IMR-90 (cell line): ENCODE measurements at regions not wholly inside any gene's neighbourhood (a gene's known extent, or its start where the extent isn't known, plus 50 kb on each side); places are given as distances from the start of the nearest gene placed in this dataset.

Experiments used
- ATAC-seq: fragments of 200-7000 bp; cut with Tn5 transposase; 2 replicates; pipeline ENCODE4 v1.9.1; 2020; ENCODE audit warnings: low read depth, mild to moderate bottlenecking, moderate library complexity
- BruUV-seq: library from RNA; stranded (reverse); fragments of 400-500 nt; replicated peaks from 2 replicates; lab custom pipeline; 2021; lab: Mats Ljungman, UMichigan
- CTCF ChIA-PET: fragments of 300-600 bp; formaldehyde crosslinking; extraction: SDS; loops from one replicate; lab custom pipeline; 2021; ENCODE audit warnings: antibody characterized with exemption; lab: Yijun Ruan, JAX
- POLR2A ChIA-PET: fragments of 300-600 bp; sonication (Branson Sonifier 250); formaldehyde crosslinking; loops from one replicate; lab custom pipeline; 2022; ENCODE audit warnings: antibody characterized with exemption; ENCODE audit not compliant: unreplicated experiment; lab: Charles Lee
- DNase-seq: peaks from one replicate; pipeline ENCODE4 v3.0.0; 2013
- H2AFZ ChIP-seq: replicated peaks from 2 replicates; pipeline ENCODE3; 2013; ENCODE audit warnings: low read length, mild to moderate bottlenecking; ENCODE audit not compliant: poor library complexity
- H2AK5ac ChIP-seq: 2 replicates; pipeline ENCODE4 v1.6.1; 2013; ENCODE audit warnings: low read depth, low read length, inconsistent platforms
- H2AK9ac ChIP-seq: replicated peaks from 2 replicates; pipeline ENCODE3; 2013; ENCODE audit warnings: mild to moderate bottlenecking, low read depth, low read length, moderate library complexity; ENCODE audit not compliant: poor library complexity
- H2BK120ac ChIP-seq: 2 replicates; pipeline ENCODE4 v1.6.1; 2013; ENCODE audit warnings: low read depth, low read length, inconsistent platforms
- H2BK15ac ChIP-seq: 3 replicates; pipeline ENCODE4 v1.6.1; 2013; ENCODE audit warnings: low read depth, low read length, inconsistent platforms
- H2BK20ac ChIP-seq: 2 replicates; pipeline ENCODE4 v1.6.1; 2013; ENCODE audit warnings: low read depth, mild to moderate bottlenecking, inconsistent platforms, low read length, moderate library complexity
- H2BK5ac ChIP-seq: 2 replicates; pipeline ENCODE4 v1.6.1; 2013; ENCODE audit warnings: mild to moderate bottlenecking, low read depth, low read length, inconsistent platforms; ENCODE audit not compliant: poor library complexity, severe bottlenecking
- H3K14ac ChIP-seq: replicated peaks from 2 replicates; pipeline ENCODE4 v1.6.1; 2013; ENCODE audit warnings: low read depth, low read length, inconsistent platforms
- H3K18ac ChIP-seq: 2 replicates; pipeline ENCODE4 v1.6.1; 2013; ENCODE audit warnings: low read depth, low read length, control low read depth
- H3K23ac ChIP-seq: 2 replicates; pipeline ENCODE4 v1.6.1; 2013; ENCODE audit warnings: low read depth, low read length, inconsistent platforms
- H3K27ac ChIP-seq: 2 replicates; pipeline ENCODE4 v1.5.1; 2013; ENCODE audit warnings: mild to moderate bottlenecking, control low read depth, low read length; ENCODE audit not compliant: insufficient read depth
- H3K27me3 ChIP-seq: 2 replicates; pipeline ENCODE4 v1.6.1; 2013; ENCODE audit warnings: low read length; ENCODE audit not compliant: control insufficient read depth, insufficient read depth
- H3K36me3 ChIP-seq: 2 replicates; pipeline ENCODE4 v1.6.1; 2013; ENCODE audit warnings: low read length, mixed read lengths; ENCODE audit not compliant: control insufficient read depth, insufficient read depth
- H3K4ac ChIP-seq: 2 replicates; pipeline ENCODE4 v1.6.1; 2013; ENCODE audit warnings: low read depth, low read length, inconsistent platforms
- H3K4me1 ChIP-seq: 2 replicates; pipeline ENCODE4 v1.6.1; 2013; ENCODE audit warnings: low read length, mixed read lengths; ENCODE audit not compliant: control insufficient read depth, insufficient read depth
- H3K4me2 ChIP-seq: 2 replicates; pipeline ENCODE4 v1.6.1; 2013; ENCODE audit warnings: low read depth, mild to moderate bottlenecking, control low read depth, low read length, moderate library complexity
- H3K4me3 ChIP-seq: 2 replicates; pipeline ENCODE4 v1.5.1; 2013; ENCODE audit warnings: low read depth, mild to moderate bottlenecking, control low read depth, low read length, moderate library complexity; ENCODE audit not compliant: insufficient read depth
- H3K56ac ChIP-seq: 2 replicates; pipeline ENCODE4 v1.6.1; 2013; ENCODE audit warnings: low read length, inconsistent platforms; ENCODE audit not compliant: insufficient read depth; ENCODE audit errors: extremely low read depth
- H3K79me1 ChIP-seq, 2 experiments: 2 replicates each; pipeline ENCODE4 v1.6.1; 2013; ENCODE audit warnings: low read length in 2 of 2, inconsistent platforms in 1 of 2, low read depth in 1 of 2
- H3K9ac ChIP-seq: 2 replicates; pipeline ENCODE4 v1.6.1; 2013; ENCODE audit warnings: low read depth, low read length, control low read depth
- H3K9me1 ChIP-seq: 2 replicates; pipeline ENCODE4 v1.6.1; 2013; ENCODE audit warnings: low read length, inconsistent platforms; ENCODE audit not compliant: insufficient read depth
- H3K9me3 ChIP-seq: 2 replicates; pipeline ENCODE4 v1.6.1; 2013; ENCODE audit warnings: low read length; ENCODE audit not compliant: control insufficient read depth, insufficient read depth
- H4K20me1 ChIP-seq: 2 replicates; pipeline ENCODE4 v1.6.1; 2013; ENCODE audit warnings: low read length, inconsistent platforms; ENCODE audit not compliant: insufficient read depth
- H4K5ac ChIP-seq: 2 replicates; pipeline ENCODE4 v1.6.1; 2013; ENCODE audit warnings: mild to moderate bottlenecking, low read depth, low read length, control low read depth
- H4K8ac ChIP-seq, 2 experiments: 2 replicates each; pipeline ENCODE4 v1.6.1; 2013; ENCODE audit warnings: low read depth in 2 of 2, low read length in 2 of 2, control low read depth in 1 of 2, inconsistent platforms in 1 of 2
- H4K91ac ChIP-seq: 2 replicates; pipeline ENCODE4 v1.6.1; 2013; ENCODE audit warnings: low read depth, low read length, inconsistent platforms; ENCODE audit not compliant: insufficient read depth
- BHLHE40 ChIP-seq: fragments of 150-350 bp; IDR thresholded peaks from 2 replicates; pipeline ENCODE4 v1.6.1; 2016; ENCODE audit warnings: mild to moderate bottlenecking, low read depth, low read length
- CHD1 ChIP-seq: IDR thresholded peaks from 2 replicates; pipeline ENCODE4 v1.6.1; 2012; ENCODE audit warnings: low read depth, low read length, improper control_type of control experiment
- CTCF ChIP-seq: conservative IDR thresholded peaks from 2 replicates; pipeline ENCODE4 v1.5.1; 2012; ENCODE audit warnings: mild to moderate bottlenecking, low read depth, low read length, improper control_type of control experiment
- FOS ChIP-seq: fragments of 150-350 bp; IDR thresholded peaks from 2 replicates; pipeline ENCODE4 v1.6.1; 2016; ENCODE audit warnings: low read depth, low read length
- MXI1 ChIP-seq: IDR thresholded peaks from 2 replicates; pipeline ENCODE4 v1.6.1; 2012; ENCODE audit warnings: low read depth, mild to moderate bottlenecking, low read length, moderate library complexity, borderline replicate concordance
- NFE2L2 ChIP-seq: fragments of 150-350 bp; IDR thresholded peaks from 2 replicates; pipeline ENCODE4 v1.6.1; 2016; ENCODE audit warnings: low read depth, mild to moderate bottlenecking, low read length
- RCOR1 ChIP-seq: IDR thresholded peaks from 2 replicates; pipeline ENCODE4 v1.6.1; 2012; ENCODE audit warnings: mild to moderate bottlenecking, low read length, improper control_type of control experiment; ENCODE audit not compliant: insufficient replicate concordance
- WGBS, 2 experiments: methylation state at CpG; one replicate each; pipeline versions ENCODE4 v1.1.5 to v1.1.7; 2013; ENCODE audit warnings: missing lambda C conversion rate in 2 of 2; ENCODE audit not compliant: insufficient read length in 1 of 2; ENCODE audit errors: extremely low coverage in 2 of 2; 5-methylcytosine and 5-hydroxymethylcytosine counted together
- dilution Hi-C: fragments of 300-500 bp; cut with HindIII; formaldehyde crosslinking; loops from one replicate; pipeline ENCODE4 v1.14.3; 2018; ENCODE audit warnings: low sequenced_read_pairs; ENCODE audit not compliant: unreplicated experiment
- in situ Hi-C: fragments of 300-500 bp; cut with MboI; formaldehyde crosslinking; loops from 3 replicates; pipeline ENCODE4 v1.14.3; 2019; ENCODE audit warnings: low sequenced_read_pairs, inconsistent platforms, mixed read lengths
- intact Hi-C: fragments of 100-400 bp; cut with micrococcal nuclease; formaldehyde crosslinking; loops from 2 replicates; pipeline ENCODE4 v1.10.0; 2022
- TF ChIP-seq, protein P1 (sequence below): fragments of 150-350 bp; IDR thresholded peaks from 2 replicates; pipeline ENCODE4 v1.6.1; 2016; ENCODE audit warnings: low read depth, mild to moderate bottlenecking, low read length, moderate library complexity, borderline replicate concordance

GRCh38 chr6:68527691-68528090, 107.4 kb upstream of the ADGRB3 start:
- Histone ChIP-seq H2BK15ac (no peak overlapping the region), H4K5ac (no peak overlapping the region), H3K27ac (no peak overlapping the region), H2BK20ac (no peak overlapping the region), H3K9ac (no peak overlapping the region), H3K9me1 (no peaks in the 10 kb centered on the region), H2AK9ac (no peak overlapping the region), H3K14ac (no peak overlapping the region), H3K27me3 (no peaks in the 10 kb centered on the region), H3K4me1 (no peaks in the 10 kb centered on the region), H2BK120ac (no peak overlapping the region), H3K4me2 (no peak overlapping the region), H4K8ac (no peak overlapping the region), H2AK5ac (no peak overlapping the region), H2BK5ac (no peak overlapping the region), H4K20me1 (no peaks in the 10 kb centered on the region), H3K23ac (no peak overlapping the region), H3K4ac (no peak overlapping the region), H2AFZ (no peak overlapping the region), H3K36me3 (no peaks in the 10 kb centered on the region), H3K56ac (no peak overlapping the region), H3K4me3 (no peak overlapping the region), H3K9me3 (peaks cover 5% of the 10 kb centered on the region), H3K79me1 (no peaks in the 10 kb centered on the region), H3K18ac (no peak overlapping the region), H4K91ac (no peak overlapping the region)
- DNase-seq (no peak), ATAC-seq (no peak)
- in situ Hi-C loops (no loop called here), dilution Hi-C loops (no loop called here), intact Hi-C loops (no loop called here)
- TF ChIP-seq MXI1, result no peak
- no peak for TF ChIP-seq CHD1
- TF ChIP-seq, protein P1, sequence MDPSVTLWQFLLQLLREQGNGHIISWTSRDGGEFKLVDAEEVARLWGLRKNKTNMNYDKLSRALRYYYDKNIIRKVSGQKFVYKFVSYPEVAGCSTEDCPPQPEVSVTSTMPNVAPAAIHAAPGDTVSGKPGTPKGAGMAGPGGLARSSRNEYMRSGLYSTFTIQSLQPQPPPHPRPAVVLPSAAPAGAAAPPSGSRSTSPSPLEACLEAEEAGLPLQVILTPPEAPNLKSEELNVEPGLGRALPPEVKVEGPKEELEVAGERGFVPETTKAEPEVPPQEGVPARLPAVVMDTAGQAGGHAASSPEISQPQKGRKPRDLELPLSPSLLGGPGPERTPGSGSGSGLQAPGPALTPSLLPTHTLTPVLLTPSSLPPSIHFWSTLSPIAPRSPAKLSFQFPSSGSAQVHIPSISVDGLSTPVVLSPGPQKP, result no peak
- TF ChIP-seq CTCF, result no peak
- no peak for TF ChIP-seq RCOR1
- TF ChIP-seq BHLHE40, result no peak
- TF ChIP-seq NFE2L2, result no peak
- TF ChIP-seq FOS, result no peak
- no CpG with 5 or more reads among the region's 4 CpGs for WGBS, 2 experiments
- ChIA-PET POLR2A (no interaction called here), CTCF (no interaction called here)
- no TSS peak for BruUV-seq
